Right cardiac atrium (tissue), 5 donors: ENCODE measurements at regions not wholly inside any gene's neighbourhood (a gene's known extent, or its start where the extent isn't known, plus 50 kb on each side); places are given as distances from the start of the nearest gene placed in this dataset.
"Not testable (repeated sequence)": the region's sequence is repeated elsewhere in the genome, so short reads cannot be mapped to it uniquely, and the experiment has no call there.

Source experiments
- ATAC-seq, 2 donors: fragments of 200-7000 bp; cut with Tn5 transposase; one replicate each; pipeline versions ENCODE4 v1.8.0 to v1.9.1; 2020; ENCODE audit warnings: moderate library complexity in 2 of 2, mild to moderate bottlenecking in 1 of 2
- DNase-seq, 3 donors: peaks; one replicate each; pipeline ENCODE4 v3.0.0-alpha.2; 2020
- H3K27ac ChIP-seq: one replicate; pipeline ENCODE4 v1.5.1; 2013; ENCODE audit warnings: mild to moderate bottlenecking, low read length, control low read depth, moderate library complexity
- H3K27me3 ChIP-seq: one replicate; pipeline ENCODE4 v1.6.1; 2013; ENCODE audit not compliant: control insufficient read depth, insufficient read depth
- H3K4me1 ChIP-seq: one replicate; pipeline ENCODE4 v1.6.1; 2013; ENCODE audit warnings: low read length; ENCODE audit not compliant: control insufficient read depth, insufficient read depth
- H3K4me3 ChIP-seq: one replicate; pipeline ENCODE4 v1.5.1; 2013; ENCODE audit warnings: low read length, control low read depth
- H3K9me3 ChIP-seq: one replicate; pipeline ENCODE4 v1.6.1; 2013; ENCODE audit warnings: low read length; ENCODE audit not compliant: control insufficient read depth
- WGBS: extraction: QIAGEN DNeasy Blood & Tissue Kit; methylation state at CpG from one replicate; pipeline ENCODE4 v1.1.7; 2013; 5-methylcytosine and 5-hydroxymethylcytosine counted together
- intact Hi-C, 4 donors: fragments of 100-400 bp; cut with DNase I; formaldehyde crosslinking; loops; one replicate each; pipeline versions ENCODE4 v1.11.0 to v1.14.0; 2022 to 2023
- donor health status: healthy with polysubstance abuse.
- donor health status: DM: no; HTN: yes; CAD: no.
- donor health status: DM: no; HTN: no; CAD: no.
- donor health status: DM: no; HTN: yes; CAD: no; lungs with severe emphysema.
- donor health status: DM: yes; HTN: yes; CAD: no.

GRCh38 chr2:23041443-23041842 lies 343.5 kb upstream of the KLHL29 start:
- DNase-seq (no peak), ATAC-seq (no peak)
- peaks cover 2% of the 10 kb centered on the region for H3K4me1 ChIP-seq
- intact Hi-C loops, result no loop called here
- no peaks in the 10 kb centered on the region for H3K27me3 ChIP-seq
- no peaks in the 10 kb centered on the region for H3K9me3 ChIP-seq
- no peak overlapping the region for H3K27ac ChIP-seq
- H3K4me3 ChIP-seq, result no peak overlapping the region
- 15% methylated on average over 1 of the region's 1 CpG for WGBS

GRCh38 chr2:23042216-23042906 lies 342.6 kb upstream of the KLHL29 start:
- Histone ChIP-seq H3K4me3 (no peak overlapping the region), H3K27me3 (no peaks in the 10 kb centered on the region), H3K9me3 (no peaks in the 10 kb centered on the region), H3K4me1 (peaks cover 2% of the 10 kb centered on the region), H3K27ac (no peak overlapping the region)
- ATAC-seq (peak in 1 of 2 donors; percentile 80), DNase-seq (peak in 1 of 3 donors; percentile 39)
- WGBS, result 34% methylated on average over 7 of the region's 7 CpGs
- intact Hi-C loops, result no loop called here

DNA sequence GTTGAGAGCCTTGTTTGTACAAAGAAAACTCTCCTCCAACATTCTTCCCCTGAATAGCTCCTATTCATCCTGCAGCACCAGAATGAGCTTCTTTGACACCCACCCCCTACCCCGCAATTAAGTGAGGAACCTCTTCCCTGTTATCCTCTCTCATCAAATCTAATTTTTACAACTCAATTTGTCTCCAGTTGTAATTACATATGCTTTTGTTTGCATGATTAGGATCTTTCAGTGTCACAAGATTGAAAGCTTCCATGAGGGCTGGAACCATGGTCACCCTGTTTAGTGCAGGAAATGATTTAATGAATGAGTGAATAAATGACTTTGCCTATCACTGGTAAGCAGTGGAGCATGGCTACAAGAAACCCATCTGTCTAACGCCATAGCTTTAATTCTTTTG lies 334.6 kb upstream of the KLHL29 start:
- no peaks in the 10 kb centered on the region for H3K9me3 ChIP-seq
- ATAC-seq, result no peak
- H3K4me1 ChIP-seq, result no peaks in the 10 kb centered on the region
- no peaks in the 10 kb centered on the region for H3K27me3 ChIP-seq
- intact Hi-C loops, result no loop called here
- no peak for DNase-seq
- H3K4me3 ChIP-seq, result no peak overlapping the region
- 93% methylated on average over 2 of the region's 2 CpGs for WGBS
- H3K27ac ChIP-seq, result no peak overlapping the region

GRCh38 chr2:23053601-23054000 lies 331.4 kb upstream of the KLHL29 start:
- Histone ChIP-seq H3K4me1 (no peaks in the 10 kb centered on the region), H3K27me3 (no peaks in the 10 kb centered on the region), H3K9me3 (no peaks in the 10 kb centered on the region), H3K27ac (no peak overlapping the region), H3K4me3 (no peak overlapping the region)
- no peak for ATAC-seq
- intact Hi-C loops, result no loop called here
- DNase-seq, result no peak
- 75% methylated on average over 2 of the region's 2 CpGs for WGBS

DNA sequence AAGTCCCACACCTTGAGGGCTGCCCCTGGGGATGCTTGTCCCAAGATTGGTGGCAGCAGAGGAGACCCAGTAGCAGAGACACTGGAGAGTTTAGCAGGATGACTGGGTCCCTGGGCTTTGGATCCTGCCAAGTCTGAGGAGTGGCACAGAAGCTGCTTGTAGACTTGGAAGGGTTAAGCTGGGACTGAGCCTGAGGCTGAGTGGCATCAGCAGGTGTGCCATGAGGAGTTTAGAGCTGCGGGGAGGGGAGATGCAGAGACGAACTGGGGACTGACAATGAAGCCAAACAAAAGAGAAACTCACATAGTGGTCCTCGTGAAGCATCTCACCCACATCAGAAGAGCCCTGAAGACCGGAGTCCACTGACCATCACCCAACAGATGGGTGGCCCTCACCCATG lies 329.7 kb upstream of the KLHL29 start:
- WGBS, result 78% methylated on average over 4 of the region's 4 CpGs
- Histone ChIP-seq H3K27ac (no peak overlapping the region), H3K4me1 (no peaks in the 10 kb centered on the region), H3K9me3 (no peaks in the 10 kb centered on the region), H3K4me3 (no peak overlapping the region), H3K27me3 (no peaks in the 10 kb centered on the region)
- ATAC-seq, result no peak
- DNase-seq, result no peak
- intact Hi-C loops, result no loop called here

DNA sequence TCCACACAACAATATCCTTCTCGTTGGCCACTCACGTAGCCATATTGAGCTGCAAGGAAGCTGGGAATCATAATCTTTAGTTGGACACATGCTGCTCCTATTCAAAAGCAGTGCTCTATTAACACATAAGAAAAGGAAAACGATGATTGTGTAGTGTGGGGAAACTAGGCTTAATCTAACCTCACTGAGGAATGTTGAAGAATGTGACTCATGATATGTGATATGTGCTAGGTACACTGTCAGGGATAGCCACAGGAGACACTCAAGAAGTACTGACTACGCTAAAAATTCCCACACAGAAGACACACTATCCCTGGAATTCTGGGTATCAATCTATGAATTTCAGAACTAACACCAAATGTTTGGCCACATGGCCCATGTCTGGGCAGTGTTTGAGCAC lies 328.1 kb upstream of the KLHL29 start:
- H3K9me3 ChIP-seq, H3K27me3 ChIP-seq, intact Hi-C loops, DNase-seq, H3K4me3 ChIP-seq, ATAC-seq, H3K27ac ChIP-seq, H3K4me1 ChIP-seq: not testable (repeated sequence)
- WGBS, result 69% methylated on average over 4 of the region's 4 CpGs

- H3K4me3 ChIP-seq, result no peak overlapping the region
- intact Hi-C loops, result no loop called here
- H3K27ac ChIP-seq, result no peak overlapping the region
- DNase-seq (no peak), ATAC-seq (no peak)
- no peaks in the 10 kb centered on the region for H3K4me1 ChIP-seq
- H3K27me3 ChIP-seq, result no peaks in the 10 kb centered on the region
- no peaks in the 10 kb centered on the region for H3K9me3 ChIP-seq
- 82% methylated on average over 9 of the region's 9 CpGs for WGBS
Measured at GRCh38 chr2:23058435-23058834, 326.5 kb upstream of the KLHL29 start.

- H3K4me3 ChIP-seq, result no peak overlapping the region
- 93% methylated on average over 4 of the region's 4 CpGs for WGBS
- ATAC-seq (no peak), DNase-seq (no peak)
- no peaks in the 10 kb centered on the region for H3K27me3 ChIP-seq
- H3K9me3 ChIP-seq, result no peaks in the 10 kb centered on the region
- intact Hi-C loops, result no loop called here
- H3K4me1 ChIP-seq, result no peaks in the 10 kb centered on the region
- H3K27ac ChIP-seq, result no peak overlapping the region
Measured at GRCh38 chr2:23065210-23065609, 319.8 kb upstream of the KLHL29 start.

DNA sequence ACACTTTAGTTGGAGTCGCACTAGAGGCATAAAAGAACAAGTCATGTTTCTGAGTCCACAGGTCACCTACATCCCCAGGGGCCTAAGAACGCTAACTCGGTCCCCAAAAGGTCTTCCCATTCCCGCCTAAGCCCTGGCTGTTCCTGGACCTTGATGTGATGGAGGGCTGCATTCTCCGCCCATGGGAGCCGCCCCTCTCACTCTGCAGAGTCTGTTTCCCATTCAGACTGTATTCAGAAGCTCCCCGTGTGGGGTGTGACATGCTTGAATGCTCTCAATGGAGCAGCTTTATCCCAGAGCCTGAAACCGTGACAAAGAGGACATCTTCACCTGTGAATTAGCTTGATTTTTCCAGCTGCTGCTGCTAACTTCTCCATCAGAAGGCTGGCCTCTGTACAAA lies 319.0 kb upstream of the KLHL29 start:
- WGBS, result 73% methylated on average over 8 of the region's 8 CpGs
- no peak overlapping the region for H3K4me3 ChIP-seq
- intact Hi-C loops, result no loop called here

GRCh38 chr2:23066686-23067085 lies 318.3 kb upstream of the KLHL29 start:
- no peaks in the 10 kb centered on the region for H3K9me3 ChIP-seq
- intact Hi-C loops, result no loop called here
- H3K4me1 ChIP-seq, result no peaks in the 10 kb centered on the region
- H3K4me3 ChIP-seq, result no peak overlapping the region
- ATAC-seq (no peak), DNase-seq (no peak)
- no peaks in the 10 kb centered on the region for H3K27me3 ChIP-seq
- H3K27ac ChIP-seq, result no peak overlapping the region
- 80% methylated on average over 3 of the region's 3 CpGs for WGBS

More for the DNA sequence above, 319.0 kb upstream of the KLHL29 start:
- no peak overlapping the region for H3K27ac ChIP-seq
- H3K27me3 ChIP-seq, result no peaks in the 10 kb centered on the region
- ATAC-seq, result no peak
- no peaks in the 10 kb centered on the region for H3K4me1 ChIP-seq
- DNase-seq, result no peak
- H3K9me3 ChIP-seq, result no peaks in the 10 kb centered on the region

- DNase-seq (no peak), ATAC-seq (no peak)
- no peak overlapping the region for H3K27ac ChIP-seq
- H3K4me1 ChIP-seq, result no peaks in the 10 kb centered on the region
- 88% methylated on average over 3 of the region's 3 CpGs for WGBS
- no peaks in the 10 kb centered on the region for H3K27me3 ChIP-seq
- no peak overlapping the region for H3K4me3 ChIP-seq
- intact Hi-C loops, result no loop called here
- H3K9me3 ChIP-seq, result no peaks in the 10 kb centered on the region
Measured at GRCh38 chr2:23069156-23069555, 315.8 kb upstream of the KLHL29 start.

GRCh38 chr2:23069923-23070322 lies 315.1 kb upstream of the KLHL29 start:
- Histone ChIP-seq H3K4me1 (no peaks in the 10 kb centered on the region), H3K9me3 (no peaks in the 10 kb centered on the region), H3K4me3 (no peak overlapping the region), H3K27me3 (no peaks in the 10 kb centered on the region), H3K27ac (no peak overlapping the region)
- DNase-seq, result no peak
- no peak for ATAC-seq
- intact Hi-C loops, result loop anchor here in 1 of 4 donors (10.0 kb wide), 1 partner anchor 175 kb away; no protein-coding TSS in a partner anchor
- WGBS, result 44% methylated on average over 3 of the region's 3 CpGs
